GM12878 (cell line): ENCODE measurements at regions not wholly inside any gene's neighbourhood (a gene's known extent, or its start where the extent isn't known, plus 50 kb on each side); places are given as distances from the start of the nearest gene placed in this dataset.

ENCODE experiments used
- ATAC-seq: fragments of 200-7000 bp; cut with Tn5 transposase; 3 replicates; pipeline ENCODE4 v1.9.1; 2020; ENCODE audit warnings: mild to moderate bottlenecking, moderate library complexity
- BruUV-seq: library from RNA; stranded (reverse); fragments of 400-500 nt; replicated peaks from 2 replicates; lab custom pipeline; 2021; lab: Mats Ljungman, UMichigan
- CTCF ChIA-PET: fragments of 300-600 bp; sonication (Branson Sonifier 250); formaldehyde crosslinking; extraction: SDS; loops from one replicate; lab custom pipeline; 2021; ENCODE audit warnings: inconsistent platforms; lab: Yijun Ruan, JAX
- POLR2A ChIA-PET: fragments of 350-600 bp; formaldehyde crosslinking; extraction: SDS; loops from one replicate; lab custom pipeline; 2021; ENCODE audit warnings: inconsistent platforms; lab: Charles Lee
- RAD21 ChIA-PET: fragments of 300-600 bp; sonication (Branson Sonifier 250); formaldehyde crosslinking; loops from one replicate; lab custom pipeline; 2023; ENCODE audit warnings: antibody characterized with exemption; ENCODE audit not compliant: unreplicated experiment; lab: Charles Lee
- SMC1A ChIA-PET: fragments of 300-600 bp; sonication (Branson Sonifier 250); formaldehyde crosslinking; loops from one replicate; lab custom pipeline; 2023; ENCODE audit not compliant: unreplicated experiment, uncharacterized antibody; lab: Charles Lee
- DNase-seq: peaks from one replicate; pipeline ENCODE4 v3.0.0-alpha.2; 2011; ENCODE audit warnings: low read depth, low spot score
- FAIRE-seq: peaks from 3 replicates; lab custom pipeline; 2011; peaks lifted over from hg19 to GRCh38; lab: Jason Lieb, UNC
- H2AFZ ChIP-seq: 2 replicates; pipeline ENCODE4 v1.6.0; 2011; ENCODE audit warnings: low read depth, low read length, control low read depth; ENCODE audit not compliant: control insufficient read depth
- H3K27ac ChIP-seq: 2 replicates; pipeline ENCODE4 v1.5.1; 2011; ENCODE audit warnings: control low read depth; ENCODE audit not compliant: control insufficient read depth, insufficient read depth
- H3K27me3 ChIP-seq, 2 experiments: replicated peaks in 1 of 2; 2 replicates each; pipeline versions ENCODE4 v1.6.0 to v1.6.1; 2011; ENCODE audit warnings: low read length in 1 of 2; ENCODE audit not compliant: control insufficient read depth in 2 of 2, insufficient read depth in 2 of 2
- H3K36me3 ChIP-seq, 2 experiments: 2 replicates each; pipeline ENCODE4 v1.5.1; 2011; ENCODE audit warnings: low read length in 1 of 2; ENCODE audit not compliant: control insufficient read depth in 2 of 2, insufficient read depth in 2 of 2
- H3K4me1 ChIP-seq: 2 replicates; pipeline ENCODE4 v1.6.1; 2011; ENCODE audit warnings: mild to moderate bottlenecking, low read length, moderate library complexity, mixed read lengths; ENCODE audit not compliant: control insufficient read depth, insufficient read depth
- H3K4me2 ChIP-seq: 2 replicates; pipeline ENCODE4 v1.6.0; 2011; ENCODE audit warnings: control low read depth; ENCODE audit not compliant: control insufficient read depth, insufficient read depth
- H3K4me3 ChIP-seq: fragments of 200-600 bp; sonication (generic); 2 replicates; pipeline ENCODE4 v1.5.1; 2016
- H3K79me2 ChIP-seq: 2 replicates; pipeline ENCODE4 v1.6.0; 2011; ENCODE audit warnings: low read length; ENCODE audit not compliant: control insufficient read depth, insufficient read depth
- H3K9ac ChIP-seq: 2 replicates; pipeline ENCODE4 v1.8.0; 2011; ENCODE audit warnings: low read length, control low read depth, mixed read lengths; ENCODE audit not compliant: control insufficient read depth, insufficient read depth
- H3K9me3 ChIP-seq: replicated peaks from 3 replicates; pipeline ENCODE4 v1.5.1; 2011; ENCODE audit warnings: mild to moderate bottlenecking, low read length; ENCODE audit not compliant: control insufficient read depth, insufficient read depth
- H4K20me1 ChIP-seq: 2 replicates; pipeline ENCODE4 v1.6.0; 2011; ENCODE audit not compliant: control insufficient read depth, insufficient read depth
- LARP7 ChIP-seq: fragments of 450-650 bp; IDR thresholded peaks from 2 replicates; pipeline ENCODE4 v1.6.1; 2017; ENCODE audit warnings: mild to moderate bottlenecking
- MEF2B ChIP-seq: fragments of 450-650 bp; IDR thresholded peaks from 2 replicates; pipeline ENCODE4 v1.6.1; 2018; ENCODE audit warnings: mild to moderate bottlenecking, moderate library complexity; ENCODE audit not compliant: partially characterized antibody, poor library complexity, severe bottlenecking
- NRF1 ChIP-seq: conservative IDR thresholded peaks from 2 replicates; pipeline ENCODE4 v1.6.1; 2011; ENCODE audit warnings: mild to moderate bottlenecking, low read depth, low read length, improper control_type of control experiment
- PAX5 ChIP-seq: IDR thresholded peaks from 2 replicates; pipeline ENCODE4 v1.6.1; 2011; ENCODE audit warnings: low read depth, low read length, borderline replicate concordance
- POLR2A ChIP-seq: IDR thresholded peaks from 2 replicates; pipeline ENCODE4 v1.6.1; 2011; ENCODE audit warnings: low read depth, mild to moderate bottlenecking, low read length
- RBBP5 ChIP-seq: fragments of 200-600 bp; sonication (generic); conservative IDR thresholded peaks from 2 replicates; pipeline ENCODE4 v1.6.1; 2016
- YY1 ChIP-seq: IDR thresholded peaks from 2 replicates; pipeline ENCODE4 v1.6.1; 2011; ENCODE audit warnings: low read depth, mild to moderate bottlenecking, low read length
- ZNF207 ChIP-seq: fragments of 450-650 bp; IDR thresholded peaks from 2 replicates; pipeline ENCODE4 v1.6.1; 2014; ENCODE audit warnings: antibody characterized with exemption, mild to moderate bottlenecking, borderline replicate concordance
- WGBS: methylation state at CpG from one replicate; pipeline ENCODE4 v1.1.6; 2016; ENCODE audit warnings: low lambda C conversion rate; ENCODE audit not compliant: insufficient replicate concordance, insufficient coverage; ENCODE audit errors: missing lambda C conversion rate; 5-methylcytosine and 5-hydroxymethylcytosine counted together
- in situ Hi-C: fragments of 300-500 bp; cut with MboI; formaldehyde crosslinking; loops from 9 replicates; pipeline ENCODE4 v1.14.3; 2018; ENCODE audit warnings: mixed read lengths
- intact Hi-C: fragments of 100-400 bp; cut with micrococcal nuclease; formaldehyde crosslinking; loops from one replicate; pipeline ENCODE4 v1.14.2; 2022; ENCODE audit not compliant: unreplicated experiment
- TF ChIP-seq, protein P1 (sequence below): fragments of 450-650 bp; IDR thresholded peaks from 2 replicates; pipeline ENCODE4 v1.6.1; 2017; ENCODE audit warnings: low read depth, mild to moderate bottlenecking, moderate library complexity
- TF ChIP-seq, protein P2 (sequence below): IDR thresholded peaks from 2 replicates; pipeline ENCODE4 v1.6.1; 2011; ENCODE audit warnings: mild to moderate bottlenecking, low read depth, low read length, moderate library complexity; ENCODE audit not compliant: insufficient replicate concordance

DNA sequence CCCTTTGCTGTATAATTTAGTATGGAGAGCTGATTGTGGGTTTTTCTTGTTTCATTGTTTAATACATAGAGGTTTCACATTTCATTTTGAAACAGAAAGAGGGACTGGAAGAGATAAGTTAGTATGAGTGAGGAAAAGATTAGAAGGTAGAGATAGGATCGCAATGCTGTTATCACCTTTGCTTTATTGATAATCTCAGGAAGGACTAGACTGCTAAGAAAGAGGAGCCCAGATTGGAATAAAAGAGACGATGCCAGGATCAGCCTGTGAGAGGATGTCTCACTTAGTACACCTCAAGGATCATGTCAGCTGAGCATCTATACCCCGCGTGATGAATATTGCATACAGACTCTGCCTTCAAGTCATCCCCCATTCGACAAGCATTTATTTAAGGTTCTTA lies 178.0 kb upstream of the DMAC1 start:
- Histone ChIP-seq H4K20me1 (no peaks in the 10 kb centered on the region), H3K36me3 (no peaks in the 10 kb centered on the region), H2AFZ (no peak overlapping the region; the same call in 1 of the 2 replicates), H3K27ac (no peak overlapping the region), H3K79me2 (no peaks in the 10 kb centered on the region), H3K4me1 (peaks cover 38% of the 10 kb centered on the region), H3K4me3 (no peak overlapping the region), H3K4me2 (peak overlapping the region; percentile 25; the same call in 1 of the 2 replicates), H3K27me3 (no peaks in the 10 kb centered on the region), H3K9ac (no peak overlapping the region), H3K9me3 (no peaks in the 10 kb centered on the region)
- DNase-seq (no peak), FAIRE-seq (no peak), ATAC-seq (no peak)
- POLR2A ChIA-PET, result no interaction called here
- SMC1A ChIA-PET, result interaction anchor here (0.9 to 1.4 kb wide), 2 partner anchors 11 to 185 kb away, joined by 3 to 7 read pairs; no protein-coding TSS in a partner anchor
- in situ Hi-C loops, result loop anchor here (10.0 kb wide), 2 partner anchors 183 to 683 kb away; partner anchors contain the start of gene DMAC1
- TF ChIP-seq RBBP5 (no peak), ZNF207 (no peak)
- TF ChIP-seq, protein P1, sequence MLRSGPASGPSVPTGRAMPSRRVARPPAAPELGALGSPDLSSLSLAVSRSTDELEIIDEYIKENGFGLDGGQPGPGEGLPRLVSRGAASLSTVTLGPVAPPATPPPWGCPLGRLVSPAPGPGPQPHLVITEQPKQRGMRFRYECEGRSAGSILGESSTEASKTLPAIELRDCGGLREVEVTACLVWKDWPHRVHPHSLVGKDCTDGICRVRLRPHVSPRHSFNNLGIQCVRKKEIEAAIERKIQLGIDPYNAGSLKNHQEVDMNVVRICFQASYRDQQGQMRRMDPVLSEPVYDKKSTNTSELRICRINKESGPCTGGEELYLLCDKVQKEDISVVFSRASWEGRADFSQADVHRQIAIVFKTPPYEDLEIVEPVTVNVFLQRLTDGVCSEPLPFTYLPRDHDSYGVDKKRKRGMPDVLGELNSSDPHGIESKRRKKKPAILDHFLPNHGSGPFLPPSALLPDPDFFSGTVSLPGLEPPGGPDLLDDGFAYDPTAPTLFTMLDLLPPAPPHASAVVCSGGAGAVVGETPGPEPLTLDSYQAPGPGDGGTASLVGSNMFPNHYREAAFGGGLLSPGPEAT, result no peak
- WGBS, result 99% methylated on average over 5 of the region's 5 CpGs
- CTCF ChIA-PET, result no interaction called here
- RAD21 ChIA-PET, result no interaction called here
- no TSS peak for BruUV-seq
- intact Hi-C loops, result loop anchor here (5.0 to 10.0 kb wide), 2 partner anchors 180 to 683 kb away; partner anchors contain the start of gene DMAC1

DNA sequence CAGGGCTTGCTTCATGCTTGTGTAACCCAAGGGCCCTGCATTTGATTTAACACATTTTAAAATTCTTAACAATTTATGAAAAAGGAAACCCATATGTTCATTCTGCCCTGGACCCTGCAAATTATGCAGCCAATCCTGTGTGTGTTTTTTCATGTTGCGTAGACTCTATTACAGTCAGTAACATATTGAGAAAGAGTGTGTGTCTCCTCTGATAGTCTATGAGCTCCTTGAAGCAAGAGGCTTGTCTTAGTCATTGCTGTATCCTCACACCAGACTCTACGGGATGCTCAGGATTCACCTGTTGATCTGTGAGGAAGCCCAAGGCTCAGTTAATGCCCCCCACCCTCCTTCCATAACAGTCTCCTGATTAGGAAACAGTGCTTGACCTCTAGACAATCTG lies 177.3 kb upstream of the DMAC1 start:
- ATAC-seq (peak; percentile 27), FAIRE-seq (peak; percentile 23), DNase-seq (no peak)
- ChIA-PET CTCF (interaction anchor here (0.5 to 1.0 kb wide), 3 partner anchors 18 to 776 kb away, joined by 3 read pairs; no protein-coding TSS in a partner anchor), RAD21 (interaction anchor here (1.1 kb wide), 1 partner anchor 48 kb away, joined by 3 read pairs; no protein-coding TSS in a partner anchor), POLR2A (no interaction called here), SMC1A (interaction anchor here (1.1 to 1.4 kb wide), 2 partner anchors 181 to 185 kb away, joined by 3 read pairs; no protein-coding TSS in a partner anchor)
- Histone ChIP-seq H3K27me3 (no peaks in the 10 kb centered on the region), H3K4me3 (no peak overlapping the region), H3K27ac (peak overlapping the region; percentile 74), H2AFZ (peak overlapping the region; percentile 25), H4K20me1 (no peaks in the 10 kb centered on the region), H3K36me3 (no peaks in the 10 kb centered on the region), H3K9me3 (no peaks in the 10 kb centered on the region), H3K9ac (no peak overlapping the region), H3K4me1 (peaks cover 38% of the 10 kb centered on the region), H3K79me2 (no peaks in the 10 kb centered on the region), H3K4me2 (peak overlapping the region; percentile 28)
- intact Hi-C loops, result loop anchor here (5.0 to 10.0 kb wide), 2 partner anchors 180 to 682 kb away; partner anchors contain the start of gene DMAC1
- BruUV-seq, result no TSS peak
- 48% methylated on average over 2 of the region's 2 CpGs for WGBS
- in situ Hi-C loops, result loop anchor here (10.0 kb wide), 2 partner anchors 182 to 682 kb away; partner anchors contain the start of gene DMAC1
- TF ChIP-seq, protein P2, sequence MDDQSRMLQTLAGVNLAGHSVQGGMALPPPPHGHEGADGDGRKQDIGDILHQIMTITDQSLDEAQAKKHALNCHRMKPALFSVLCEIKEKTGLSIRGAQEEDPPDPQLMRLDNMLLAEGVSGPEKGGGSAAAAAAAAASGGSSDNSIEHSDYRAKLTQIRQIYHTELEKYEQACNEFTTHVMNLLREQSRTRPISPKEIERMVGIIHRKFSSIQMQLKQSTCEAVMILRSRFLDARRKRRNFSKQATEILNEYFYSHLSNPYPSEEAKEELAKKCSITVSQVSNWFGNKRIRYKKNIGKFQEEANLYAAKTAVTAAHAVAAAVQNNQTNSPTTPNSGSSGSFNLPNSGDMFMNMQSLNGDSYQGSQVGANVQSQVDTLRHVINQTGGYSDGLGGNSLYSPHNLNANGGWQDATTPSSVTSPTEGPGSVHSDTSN, result no peak
- TF ChIP-seq POLR2A (no peak), MEF2B (no peak), NRF1 (no peak), PAX5 (no peak), LARP7 (no peak), YY1 (no peak)
